ENCODE measurements at regions not wholly inside any gene's neighbourhood (a gene's known extent, or its start where the extent isn't known, plus 50 kb on each side); places are given as distances from the start of the nearest gene placed in this dataset.

DNA sequence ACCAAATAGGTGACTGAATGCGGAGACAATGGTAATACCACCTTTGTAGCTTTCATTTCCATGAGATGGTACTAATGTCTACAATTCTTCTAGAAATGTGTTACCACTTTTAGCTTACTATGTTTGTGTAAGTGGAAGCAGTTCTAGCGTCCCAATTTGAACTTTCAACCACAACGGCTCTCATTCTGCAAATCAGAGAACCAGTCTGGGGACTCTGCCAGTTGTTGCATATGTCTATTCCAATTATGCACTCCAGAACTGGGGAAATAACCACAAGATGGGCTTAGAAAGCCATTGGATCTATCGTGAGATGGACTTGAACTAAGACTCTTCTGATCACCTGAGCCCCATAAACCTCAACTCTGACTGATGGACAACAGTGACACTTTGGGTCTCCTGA, 862.3 kb downstream of the SLITRK1 start:
- Histone ChIP-seq H3F3A (ENCODE audit: insufficient read depth, low read length, poor library complexity, severe bottlenecking) (no peaks in the 10 kb centered on the region), H3K9ac (ENCODE audit: low read length) (no peak overlapping the region), H3K9me3 (ENCODE audit: low read length) (no peaks in the 10 kb centered on the region), H3K4me3 (ENCODE audit: low read length) (no peak overlapping the region), H3K36me3 (ENCODE audit: insufficient read depth, low read length) (no peaks in the 10 kb centered on the region), H2AFZ (ENCODE audit: low read depth, low read length) (no peak overlapping the region), H3K79me2 (replicated peaks; ENCODE audit: insufficient read depth, low read length) (no peaks in the 10 kb centered on the region), H3K9me2 (ENCODE audit: insufficient read depth, low read length) (no peaks in the 10 kb centered on the region), H3K27ac (ENCODE audit: low read length) (no peak overlapping the region), H4K20me1 (ENCODE audit: insufficient read depth) (no peaks in the 10 kb centered on the region), H3K27me3 (ENCODE audit: insufficient read depth, low read depth, low read length) (no peaks in the 10 kb centered on the region), H3K4me2 (ENCODE audit: low read length) (no peak overlapping the region)
- TF ChIP-seq, protein P1, sequence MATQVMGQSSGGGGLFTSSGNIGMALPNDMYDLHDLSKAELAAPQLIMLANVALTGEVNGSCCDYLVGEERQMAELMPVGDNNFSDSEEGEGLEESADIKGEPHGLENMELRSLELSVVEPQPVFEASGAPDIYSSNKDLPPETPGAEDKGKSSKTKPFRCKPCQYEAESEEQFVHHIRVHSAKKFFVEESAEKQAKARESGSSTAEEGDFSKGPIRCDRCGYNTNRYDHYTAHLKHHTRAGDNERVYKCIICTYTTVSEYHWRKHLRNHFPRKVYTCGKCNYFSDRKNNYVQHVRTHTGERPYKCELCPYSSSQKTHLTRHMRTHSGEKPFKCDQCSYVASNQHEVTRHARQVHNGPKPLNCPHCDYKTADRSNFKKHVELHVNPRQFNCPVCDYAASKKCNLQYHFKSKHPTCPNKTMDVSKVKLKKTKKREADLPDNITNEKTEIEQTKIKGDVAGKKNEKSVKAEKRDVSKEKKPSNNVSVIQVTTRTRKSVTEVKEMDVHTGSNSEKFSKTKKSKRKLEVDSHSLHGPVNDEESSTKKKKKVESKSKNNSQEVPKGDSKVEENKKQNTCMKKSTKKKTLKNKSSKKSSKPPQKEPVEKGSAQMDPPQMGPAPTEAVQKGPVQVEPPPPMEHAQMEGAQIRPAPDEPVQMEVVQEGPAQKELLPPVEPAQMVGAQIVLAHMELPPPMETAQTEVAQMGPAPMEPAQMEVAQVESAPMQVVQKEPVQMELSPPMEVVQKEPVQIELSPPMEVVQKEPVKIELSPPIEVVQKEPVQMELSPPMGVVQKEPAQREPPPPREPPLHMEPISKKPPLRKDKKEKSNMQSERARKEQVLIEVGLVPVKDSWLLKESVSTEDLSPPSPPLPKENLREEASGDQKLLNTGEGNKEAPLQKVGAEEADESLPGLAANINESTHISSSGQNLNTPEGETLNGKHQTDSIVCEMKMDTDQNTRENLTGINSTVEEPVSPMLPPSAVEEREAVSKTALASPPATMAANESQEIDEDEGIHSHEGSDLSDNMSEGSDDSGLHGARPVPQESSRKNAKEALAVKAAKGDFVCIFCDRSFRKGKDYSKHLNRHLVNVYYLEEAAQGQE (IDR thresholded peaks at IDR 0.05; ENCODE audit: borderline replicate concordance), result no peak
- TF ChIP-seq EP300 (conservative IDR thresholded peaks at IDR 0.05; ENCODE audit: poor library complexity, severe bottlenecking), result no peak
- TF ChIP-seq RAD21 (conservative IDR thresholded peaks at IDR 0.05), result no peak
- no peak for TF ChIP-seq MXI1 (conservative IDR thresholded peaks at IDR 0.05; ENCODE audit: poor library complexity, severe bottlenecking)
- TF ChIP-seq, protein P2, sequence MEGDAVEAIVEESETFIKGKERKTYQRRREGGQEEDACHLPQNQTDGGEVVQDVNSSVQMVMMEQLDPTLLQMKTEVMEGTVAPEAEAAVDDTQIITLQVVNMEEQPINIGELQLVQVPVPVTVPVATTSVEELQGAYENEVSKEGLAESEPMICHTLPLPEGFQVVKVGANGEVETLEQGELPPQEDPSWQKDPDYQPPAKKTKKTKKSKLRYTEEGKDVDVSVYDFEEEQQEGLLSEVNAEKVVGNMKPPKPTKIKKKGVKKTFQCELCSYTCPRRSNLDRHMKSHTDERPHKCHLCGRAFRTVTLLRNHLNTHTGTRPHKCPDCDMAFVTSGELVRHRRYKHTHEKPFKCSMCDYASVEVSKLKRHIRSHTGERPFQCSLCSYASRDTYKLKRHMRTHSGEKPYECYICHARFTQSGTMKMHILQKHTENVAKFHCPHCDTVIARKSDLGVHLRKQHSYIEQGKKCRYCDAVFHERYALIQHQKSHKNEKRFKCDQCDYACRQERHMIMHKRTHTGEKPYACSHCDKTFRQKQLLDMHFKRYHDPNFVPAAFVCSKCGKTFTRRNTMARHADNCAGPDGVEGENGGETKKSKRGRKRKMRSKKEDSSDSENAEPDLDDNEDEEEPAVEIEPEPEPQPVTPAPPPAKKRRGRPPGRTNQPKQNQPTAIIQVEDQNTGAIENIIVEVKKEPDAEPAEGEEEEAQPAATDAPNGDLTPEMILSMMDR (IDR thresholded peaks at IDR 0.05; ENCODE audit: poor library complexity, severe bottlenecking), result no peak
- TF ChIP-seq POLR2AphosphoS5 (IDR thresholded peaks at IDR 0.05), result no peak
- no peak for TF ChIP-seq SMC3 (conservative IDR thresholded peaks at IDR 0.05; ENCODE audit: poor library complexity)
- TF ChIP-seq TAF1 (IDR thresholded peaks at IDR 0.05; ENCODE audit: low read depth), result no peak

DNA sequence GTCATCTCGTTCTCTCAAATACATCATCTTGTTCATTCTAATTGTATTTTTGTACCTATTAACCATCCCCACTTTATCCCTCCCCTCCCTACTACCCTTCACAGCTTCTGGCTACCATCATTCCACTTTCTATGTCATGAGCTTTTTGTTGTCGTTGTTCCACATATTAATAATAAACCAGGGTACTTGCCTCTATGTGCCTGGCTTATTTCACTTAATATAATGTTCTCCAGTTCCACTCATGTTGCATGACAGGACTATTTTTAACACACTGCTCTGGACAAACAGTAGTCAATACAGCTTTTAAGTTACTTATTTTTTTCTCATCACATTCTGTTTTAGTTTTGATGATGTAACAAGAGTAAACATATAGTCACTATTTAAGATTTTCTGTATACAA, 872.3 kb downstream of the SLITRK1 start:
- H3K9ac ChIP-seq (ENCODE audit: low read length), result no peak overlapping the region
- no peaks in the 10 kb centered on the region for H3K27me3 ChIP-seq (ENCODE audit: insufficient read depth, low read depth, low read length)
- no peaks in the 10 kb centered on the region for H3K36me3 ChIP-seq (ENCODE audit: insufficient read depth, low read length)
- H3K79me2 ChIP-seq (replicated peaks; ENCODE audit: insufficient read depth, low read length), result no peaks in the 10 kb centered on the region
- no peaks in the 10 kb centered on the region for H3K9me3 ChIP-seq (ENCODE audit: low read length)
- no peak for TF ChIP-seq TAF1 (IDR thresholded peaks at IDR 0.05; ENCODE audit: low read depth)
- no peak for TF ChIP-seq EZH2 (IDR thresholded peaks at IDR 0.05; ENCODE audit: borderline replicate concordance, insufficient read depth, low read length, poor library complexity, severe bottlenecking)
- TF ChIP-seq, protein P2 (IDR thresholded peaks at IDR 0.05; ENCODE audit: poor library complexity, severe bottlenecking), result no peak
- no peak for TF ChIP-seq POLR2AphosphoS5 (IDR thresholded peaks at IDR 0.05)
- TF ChIP-seq, protein P1 (IDR thresholded peaks at IDR 0.05; ENCODE audit: borderline replicate concordance), result no peak
- TF ChIP-seq MXI1 (conservative IDR thresholded peaks at IDR 0.05; ENCODE audit: poor library complexity, severe bottlenecking), result no peak
- no peak for TF ChIP-seq SMC3 (conservative IDR thresholded peaks at IDR 0.05; ENCODE audit: poor library complexity)
- TF ChIP-seq EP300 (conservative IDR thresholded peaks at IDR 0.05; ENCODE audit: poor library complexity, severe bottlenecking), result no peak
- no peak for TF ChIP-seq RAD21 (conservative IDR thresholded peaks at IDR 0.05)
- H2AFZ ChIP-seq (ENCODE audit: low read depth, low read length), result no peak overlapping the region
- H3K9me2 ChIP-seq (ENCODE audit: insufficient read depth, low read length), result no peaks in the 10 kb centered on the region
- no peak overlapping the region for H3K27ac ChIP-seq (ENCODE audit: low read length)
- H3K4me3 ChIP-seq (ENCODE audit: low read length), result no peak overlapping the region
- H4K20me1 ChIP-seq (ENCODE audit: insufficient read depth), result no peaks in the 10 kb centered on the region
- no peaks in the 10 kb centered on the region for H3F3A ChIP-seq (ENCODE audit: insufficient read depth, low read length, poor library complexity, severe bottlenecking)
- H3K4me2 ChIP-seq (ENCODE audit: low read length), result no peak overlapping the region
